Loucy (cell line): ENCODE measurements at regions not wholly inside any gene's neighbourhood (a gene's known extent, or its start where the extent isn't known, plus 50 kb on each side); places are given as distances from the start of the nearest gene placed in this dataset.

Experiments used
- EZH2phosphoT487 ChIP-seq: fragments of 200-600 bp; IDR thresholded peaks from 2 replicates; pipeline ENCODE4 v1.6.1; 2018; ENCODE audit warnings: antibody characterized with exemption, mild to moderate bottlenecking, moderate library complexity, borderline replicate concordance
- TF ChIP-seq, protein P1 (sequence below): fragments of 200-600 bp; sonication (generic); conservative IDR thresholded peaks from 2 replicates; pipeline ENCODE4 v1.5.1; 2014; ENCODE audit warnings: mild to moderate bottlenecking, antibody characterized with exemption, low read length

DNA sequence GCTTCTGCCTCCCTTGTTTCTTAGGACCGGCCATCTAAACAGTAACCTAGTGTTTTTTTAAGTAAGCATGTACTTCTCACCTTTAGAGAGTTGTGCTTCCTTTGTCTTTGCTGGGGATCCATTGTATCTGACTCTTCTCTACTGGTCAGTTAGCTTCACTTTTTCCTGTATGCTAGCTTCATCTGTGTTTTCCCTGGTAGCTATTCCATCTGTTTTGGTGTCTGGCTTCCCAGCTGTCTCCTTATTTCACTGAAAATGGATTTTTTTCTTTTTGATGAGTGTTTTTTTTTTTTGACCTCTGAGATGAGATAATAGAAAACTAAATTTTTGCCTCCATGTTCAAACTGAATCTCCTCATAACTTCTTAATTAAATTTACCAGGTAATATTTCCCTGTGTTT is 637.0 kb upstream of the SLC10A2 start:
- TF ChIP-seq EZH2phosphoT487 = no peak
- TF ChIP-seq, protein P1, sequence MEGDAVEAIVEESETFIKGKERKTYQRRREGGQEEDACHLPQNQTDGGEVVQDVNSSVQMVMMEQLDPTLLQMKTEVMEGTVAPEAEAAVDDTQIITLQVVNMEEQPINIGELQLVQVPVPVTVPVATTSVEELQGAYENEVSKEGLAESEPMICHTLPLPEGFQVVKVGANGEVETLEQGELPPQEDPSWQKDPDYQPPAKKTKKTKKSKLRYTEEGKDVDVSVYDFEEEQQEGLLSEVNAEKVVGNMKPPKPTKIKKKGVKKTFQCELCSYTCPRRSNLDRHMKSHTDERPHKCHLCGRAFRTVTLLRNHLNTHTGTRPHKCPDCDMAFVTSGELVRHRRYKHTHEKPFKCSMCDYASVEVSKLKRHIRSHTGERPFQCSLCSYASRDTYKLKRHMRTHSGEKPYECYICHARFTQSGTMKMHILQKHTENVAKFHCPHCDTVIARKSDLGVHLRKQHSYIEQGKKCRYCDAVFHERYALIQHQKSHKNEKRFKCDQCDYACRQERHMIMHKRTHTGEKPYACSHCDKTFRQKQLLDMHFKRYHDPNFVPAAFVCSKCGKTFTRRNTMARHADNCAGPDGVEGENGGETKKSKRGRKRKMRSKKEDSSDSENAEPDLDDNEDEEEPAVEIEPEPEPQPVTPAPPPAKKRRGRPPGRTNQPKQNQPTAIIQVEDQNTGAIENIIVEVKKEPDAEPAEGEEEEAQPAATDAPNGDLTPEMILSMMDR = no peak
